ENCODE measurements at regions not wholly inside any gene's neighbourhood (a gene's known extent, or its start where the extent isn't known, plus 50 kb on each side); places are given as distances from the start of the nearest gene placed in this dataset.

GRCh38 chr15:88730751-88731150 is 72.5 kb upstream of the ACAN start:
- Histone ChIP-seq H3K9ac (no peak overlapping the region), H2AFZ (replicated peaks) (no peak overlapping the region), H4K20me1 (ENCODE audit: low read depth) (no peaks in the 10 kb centered on the region), H3K27me3 (no peaks in the 10 kb centered on the region), H3K79me2 (ENCODE audit: low read depth) (no peaks in the 10 kb centered on the region), H3K27ac (no peak overlapping the region), H3K36me3 (no peaks in the 10 kb centered on the region), H3K4me1 (no peaks in the 10 kb centered on the region), H3F3A (ENCODE audit: low read depth) (no peaks in the 10 kb centered on the region), H3K4me2 (no peak overlapping the region), H3K4me3 (no peak overlapping the region), H3K9me3 (ENCODE audit: low read depth) (no peaks in the 10 kb centered on the region)
- Mint-ChIP-seq H3K27ac (no peak overlapping the region), H3K36me3 (no peaks in the 10 kb centered on the region), H3K27me3 (ENCODE audit: insufficient read depth, low read depth) (peaks cover 4% of the 10 kb centered on the region), H3K9me3 (no peaks in the 10 kb centered on the region), H3K4me1 (no peaks in the 10 kb centered on the region), H3K4me3 (no peak overlapping the region)
- no peak for DNase-seq (ENCODE audit: low spot score)
- no peak for TF ChIP-seq EZH2 (IDR thresholded peaks at IDR 0.05)
- TF ChIP-seq, protein P1, sequence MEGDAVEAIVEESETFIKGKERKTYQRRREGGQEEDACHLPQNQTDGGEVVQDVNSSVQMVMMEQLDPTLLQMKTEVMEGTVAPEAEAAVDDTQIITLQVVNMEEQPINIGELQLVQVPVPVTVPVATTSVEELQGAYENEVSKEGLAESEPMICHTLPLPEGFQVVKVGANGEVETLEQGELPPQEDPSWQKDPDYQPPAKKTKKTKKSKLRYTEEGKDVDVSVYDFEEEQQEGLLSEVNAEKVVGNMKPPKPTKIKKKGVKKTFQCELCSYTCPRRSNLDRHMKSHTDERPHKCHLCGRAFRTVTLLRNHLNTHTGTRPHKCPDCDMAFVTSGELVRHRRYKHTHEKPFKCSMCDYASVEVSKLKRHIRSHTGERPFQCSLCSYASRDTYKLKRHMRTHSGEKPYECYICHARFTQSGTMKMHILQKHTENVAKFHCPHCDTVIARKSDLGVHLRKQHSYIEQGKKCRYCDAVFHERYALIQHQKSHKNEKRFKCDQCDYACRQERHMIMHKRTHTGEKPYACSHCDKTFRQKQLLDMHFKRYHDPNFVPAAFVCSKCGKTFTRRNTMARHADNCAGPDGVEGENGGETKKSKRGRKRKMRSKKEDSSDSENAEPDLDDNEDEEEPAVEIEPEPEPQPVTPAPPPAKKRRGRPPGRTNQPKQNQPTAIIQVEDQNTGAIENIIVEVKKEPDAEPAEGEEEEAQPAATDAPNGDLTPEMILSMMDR (IDR thresholded peaks at IDR 0.05): no peak
- TF ChIP-seq EZH2phosphoT487 (IDR thresholded peaks at IDR 0.05): no peak

DNA sequence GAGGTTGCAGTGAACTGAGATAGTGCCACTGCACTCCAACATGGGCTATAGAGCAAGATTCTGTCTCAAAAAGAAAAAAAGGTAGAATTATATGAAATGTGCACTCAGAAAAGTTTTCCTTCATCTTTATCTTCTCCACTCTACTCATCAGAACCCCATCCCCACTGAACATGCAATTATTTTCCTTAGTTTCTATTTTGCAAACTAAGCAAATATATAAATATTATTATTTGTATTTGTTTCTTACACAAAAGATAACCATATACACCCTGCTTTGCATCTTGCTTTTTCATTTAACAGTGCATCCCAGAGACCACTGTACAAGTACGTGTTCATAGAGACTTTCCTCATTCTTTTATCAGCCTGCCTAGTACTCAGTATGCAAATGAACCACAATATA is 68.0 kb upstream of the ACAN start:
- Mint-ChIP-seq H3K36me3 (no peaks in the 10 kb centered on the region), H3K4me3 (no peak overlapping the region), H3K9me3 (no peaks in the 10 kb centered on the region), H3K27me3 (ENCODE audit: insufficient read depth, low read depth) (peaks cover 3% of the 10 kb centered on the region), H3K27ac (no peak overlapping the region), H3K4me1 (no peaks in the 10 kb centered on the region)
- Histone ChIP-seq H3F3A (ENCODE audit: low read depth) (no peaks in the 10 kb centered on the region), H3K4me2 (no peak overlapping the region), H3K4me3 (no peak overlapping the region), H4K20me1 (ENCODE audit: low read depth) (no peaks in the 10 kb centered on the region), H3K9me3 (ENCODE audit: low read depth) (no peaks in the 10 kb centered on the region), H3K4me1 (no peaks in the 10 kb centered on the region), H3K79me2 (ENCODE audit: low read depth) (no peaks in the 10 kb centered on the region), H3K27ac (no peak overlapping the region), H2AFZ (replicated peaks) (no peak overlapping the region), H3K36me3 (no peaks in the 10 kb centered on the region), H3K9ac (no peak overlapping the region), H3K27me3 (no peaks in the 10 kb centered on the region)
- TF ChIP-seq, protein P1 (IDR thresholded peaks at IDR 0.05): no peak
- TF ChIP-seq EZH2phosphoT487 (IDR thresholded peaks at IDR 0.05) (no peak), EZH2 (IDR thresholded peaks at IDR 0.05) (no peak)
- no peak for DNase-seq (ENCODE audit: low spot score)

DNA sequence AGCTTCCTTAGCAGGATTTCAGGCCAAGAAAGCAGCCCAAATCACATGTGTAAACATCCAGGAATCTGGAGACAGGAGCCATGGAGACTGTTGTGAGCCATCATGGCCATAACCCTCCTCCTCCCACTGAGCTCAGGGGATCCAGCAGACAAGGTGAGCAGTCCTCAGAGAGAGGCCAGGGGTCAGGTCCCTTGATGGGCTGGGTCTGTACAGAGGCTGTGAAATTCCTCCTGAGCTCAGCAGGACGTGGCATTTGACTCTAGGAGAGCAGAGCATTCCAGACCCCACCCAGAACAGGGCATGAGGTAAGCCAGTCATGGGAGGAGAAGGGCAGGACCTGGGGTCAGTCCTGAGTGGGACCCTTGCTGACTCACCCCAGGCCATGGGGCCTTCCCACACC is 67.0 kb upstream of the ACAN start:
- Histone ChIP-seq H3K4me1 (no peaks in the 10 kb centered on the region), H3K9me3 (ENCODE audit: low read depth) (no peaks in the 10 kb centered on the region), H3K4me2 (no peak overlapping the region), H3K27ac (no peak overlapping the region), H3K4me3 (no peak overlapping the region), H3F3A (ENCODE audit: low read depth) (no peaks in the 10 kb centered on the region), H3K27me3 (no peaks in the 10 kb centered on the region), H2AFZ (replicated peaks) (no peak overlapping the region), H3K79me2 (ENCODE audit: low read depth) (no peaks in the 10 kb centered on the region), H3K36me3 (no peaks in the 10 kb centered on the region), H3K9ac (no peak overlapping the region), H4K20me1 (ENCODE audit: low read depth) (no peaks in the 10 kb centered on the region)
- no peak overlapping the region for H3K27ac Mint-ChIP-seq
- TF ChIP-seq EZH2 (IDR thresholded peaks at IDR 0.05) (no peak), EZH2phosphoT487 (IDR thresholded peaks at IDR 0.05) (no peak)
- TF ChIP-seq, protein P1 (IDR thresholded peaks at IDR 0.05): no peak
- no peaks in the 10 kb centered on the region for H3K4me1 Mint-ChIP-seq
- no peak overlapping the region for H3K4me3 Mint-ChIP-seq
- H3K27me3 Mint-ChIP-seq (ENCODE audit: insufficient read depth, low read depth): peaks cover 3% of the 10 kb centered on the region
- DNase-seq (ENCODE audit: low spot score): no peak
- no peaks in the 10 kb centered on the region for H3K36me3 Mint-ChIP-seq
- H3K9me3 Mint-ChIP-seq: no peaks in the 10 kb centered on the region

DNA sequence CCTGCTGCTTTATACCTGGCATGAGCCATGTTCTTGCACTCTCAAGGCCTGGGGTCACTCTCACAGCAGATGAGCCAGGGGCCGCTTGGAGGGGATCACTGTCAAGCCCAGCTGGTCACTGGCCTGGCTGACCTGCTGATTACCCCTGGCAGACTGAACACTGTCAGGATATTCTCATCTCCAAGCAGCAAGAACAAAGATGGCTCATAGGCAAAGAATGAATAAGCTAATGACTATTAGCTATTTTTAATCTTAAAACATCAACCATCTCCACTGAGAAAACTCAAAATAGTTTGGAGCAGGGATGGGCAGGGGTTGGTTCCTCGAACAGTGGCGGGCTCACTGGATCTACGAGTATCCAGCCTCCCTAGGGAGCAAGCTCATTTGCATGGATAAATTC is 64.4 kb upstream of the ACAN start:
- Mint-ChIP-seq H3K27me3 (ENCODE audit: insufficient read depth, low read depth) (peaks cover 3% of the 10 kb centered on the region), H3K4me1 (no peaks in the 10 kb centered on the region), H3K36me3 (no peaks in the 10 kb centered on the region), H3K4me3 (no peak overlapping the region), H3K9me3 (no peaks in the 10 kb centered on the region), H3K27ac (no peak overlapping the region)
- Histone ChIP-seq H3K79me2 (ENCODE audit: low read depth) (no peaks in the 10 kb centered on the region), H3K4me2 (no peak overlapping the region), H3K27me3 (no peaks in the 10 kb centered on the region), H3K9me3 (ENCODE audit: low read depth) (no peaks in the 10 kb centered on the region), H3F3A (ENCODE audit: low read depth) (no peaks in the 10 kb centered on the region), H2AFZ (replicated peaks) (no peak overlapping the region), H3K4me3 (no peak overlapping the region), H3K9ac (no peak overlapping the region), H4K20me1 (ENCODE audit: low read depth) (no peaks in the 10 kb centered on the region), H3K27ac (no peak overlapping the region), H3K4me1 (no peaks in the 10 kb centered on the region), H3K36me3 (no peaks in the 10 kb centered on the region)
- DNase-seq (ENCODE audit: low spot score): no peak
- TF ChIP-seq EZH2 (IDR thresholded peaks at IDR 0.05) (no peak), EZH2phosphoT487 (IDR thresholded peaks at IDR 0.05) (no peak)
- TF ChIP-seq, protein P1 (IDR thresholded peaks at IDR 0.05): no peak

Measured in neural progenitor cell (in vitro differentiated cells).